Endothelial cell of umbilical vein (primary cell): ENCODE measurements at regions not wholly inside any gene's neighbourhood (a gene's known extent, or its start where the extent isn't known, plus 50 kb on each side); places are given as distances from the start of the nearest gene placed in this dataset.

ENCODE experiments used
- BruUV-seq: library from RNA; stranded (reverse); fragments of 400-500 nt; replicated peaks from 2 replicates; lab custom pipeline; 2021; lab: Mats Ljungman, UMichigan
- CTCF ChIA-PET: fragments of 300-600, 350-600 bp; sonication (Branson Sonifier 250); formaldehyde crosslinking; loops from one replicate; lab custom pipeline; 2021; ENCODE audit warnings: antibody characterized with exemption, inconsistent platforms; lab: Charles Lee
- POLR2A ChIA-PET: fragments of 300-600, 350-600 bp; sonication (Branson Sonifier 250); formaldehyde crosslinking; loops from one replicate; lab custom pipeline; 2021; ENCODE audit warnings: antibody characterized with exemption, inconsistent platforms; lab: Charles Lee
- DNase-seq: peaks from one replicate; pipeline ENCODE4 v3.0.0-alpha.2; 2011; ENCODE audit warnings: low read depth, low spot score
- FAIRE-seq: peaks from 2 replicates; lab custom pipeline; 2011; peaks lifted over from hg19 to GRCh38; lab: Jason Lieb, UNC
- H2AFZ ChIP-seq: 2 replicates; pipeline ENCODE4 v1.6.0; 2012; ENCODE audit warnings: low read depth, low read length, control low read depth, inconsistent platforms
- H3K27ac ChIP-seq: 2 replicates; pipeline ENCODE4 v1.5.1; 2011; ENCODE audit warnings: low read depth, mild to moderate bottlenecking, control low read depth, low read length, moderate library complexity; ENCODE audit not compliant: insufficient read depth
- H3K27me3 ChIP-seq, 2 experiments: 2 replicates each; pipeline versions ENCODE4 v1.6.0 to v1.6.1; 2011; ENCODE audit warnings: low read length in 2 of 2, mixed read lengths in 1 of 2; ENCODE audit not compliant: control insufficient read depth in 2 of 2, insufficient read depth in 2 of 2
- H3K36me3 ChIP-seq, 2 experiments: 2 replicates in 1 of 2; 3 replicates in 1 of 2; pipeline ENCODE4 v1.5.1; 2011; ENCODE audit warnings: low read length in 2 of 2, mild to moderate bottlenecking in 1 of 2, moderate library complexity in 1 of 2; ENCODE audit not compliant: control insufficient read depth in 2 of 2, insufficient read depth in 2 of 2; ENCODE audit errors: extremely low read depth in 1 of 2
- H3K4me1 ChIP-seq: 3 replicates; pipeline ENCODE4 v1.5.1; 2011; ENCODE audit warnings: mild to moderate bottlenecking, low read length; ENCODE audit not compliant: control insufficient read depth, insufficient read depth; ENCODE audit errors: extremely low read depth
- H3K4me2 ChIP-seq: 2 replicates; pipeline ENCODE4 v1.6.1; 2011; ENCODE audit warnings: low read length, control low read depth, mixed read lengths; ENCODE audit not compliant: insufficient read depth
- H3K4me3 ChIP-seq, 3 experiments: fragments of 200-600 bp in 1 of 3; sonication (generic), shearing (Covaris generic) in 1 of 3; replicated peaks in 1 of 3; 2 replicates each; pipeline ENCODE4 v1.5.1; 2011 to 2016; ENCODE audit warnings: control low read depth in 3 of 3, low read length in 3 of 3, mild to moderate bottlenecking in 2 of 3, inconsistent platforms in 1 of 3, low read depth in 1 of 3, moderate library complexity in 1 of 3; ENCODE audit not compliant: insufficient read depth in 1 of 3
- H3K79me2 ChIP-seq: 2 replicates; pipeline ENCODE4 v1.6.0; 2012; ENCODE audit warnings: low read length, inconsistent platforms; ENCODE audit not compliant: control insufficient read depth, insufficient read depth
- H3K9ac ChIP-seq: replicated peaks from 2 replicates; pipeline ENCODE3; 2011; ENCODE audit warnings: low read length, control low read depth; ENCODE audit not compliant: insufficient read depth; ENCODE audit errors: extremely low read depth
- H3K9me1 ChIP-seq: replicated peaks from 3 replicates; pipeline ENCODE4 v1.6.0; 2011; ENCODE audit warnings: mild to moderate bottlenecking, low read length; ENCODE audit not compliant: control insufficient read depth, insufficient read depth; ENCODE audit errors: extremely low read depth
- H3K9me3 ChIP-seq: replicated peaks from 2 replicates; pipeline ENCODE4 v1.5.1; 2012; ENCODE audit warnings: low read length, inconsistent platforms; ENCODE audit not compliant: control insufficient read depth, insufficient read depth
- H4K20me1 ChIP-seq: replicated peaks from 2 replicates; pipeline ENCODE3; 2011; ENCODE audit warnings: mild to moderate bottlenecking, low read length; ENCODE audit not compliant: control insufficient read depth, insufficient read depth; ENCODE audit errors: extremely low read depth
- EZH2 ChIP-seq: IDR thresholded peaks from 2 replicates; pipeline ENCODE4 v1.6.1; 2012; ENCODE audit warnings: borderline replicate concordance, low read depth, mild to moderate bottlenecking, moderate library complexity, low read length, inconsistent platforms; ENCODE audit not compliant: severe bottlenecking
- FOS ChIP-seq: IDR thresholded peaks from 2 replicates; pipeline ENCODE4 v1.6.1; 2011; ENCODE audit warnings: mild to moderate bottlenecking, low read length, moderate library complexity, borderline replicate concordance; ENCODE audit not compliant: insufficient read depth
- GATA2 ChIP-seq: IDR thresholded peaks from 2 replicates; pipeline ENCODE4 v1.7.0; 2011; ENCODE audit warnings: low read depth, mild to moderate bottlenecking, moderate library complexity, mixed read lengths, low read length; ENCODE audit not compliant: insufficient read length, insufficient read depth
- JUN ChIP-seq: IDR thresholded peaks from 2 replicates; pipeline ENCODE4 v1.6.1; 2011; ENCODE audit warnings: borderline replicate concordance, low read depth; ENCODE audit not compliant: insufficient read length, insufficient read depth
- MYC ChIP-seq: IDR thresholded peaks from one replicate; pipeline ENCODE4 v1.6.1; 2011; ENCODE audit warnings: mild to moderate bottlenecking, low read depth, low read length
- POLR2A ChIP-seq: IDR thresholded peaks from 2 replicates; pipeline ENCODE4 v1.6.1; 2012; ENCODE audit warnings: low read depth, mild to moderate bottlenecking, control low read depth, low read length
- POLR2AphosphoS5 ChIP-seq: IDR thresholded peaks from 2 replicates; pipeline ENCODE4 v1.6.1; 2012; ENCODE audit warnings: low read depth, mild to moderate bottlenecking, control low read depth, low read length, moderate library complexity; ENCODE audit not compliant: insufficient read depth
- dilution Hi-C: fragments of 300-500 bp; cut with MboI; formaldehyde crosslinking; loops from one replicate; pipeline ENCODE4 v1.15.0; 2019; ENCODE audit warnings: low sequenced_read_pairs; ENCODE audit not compliant: extremely low pct_ligation_motif_present
- intact Hi-C: fragments of 100-400 bp; cut with micrococcal nuclease; formaldehyde crosslinking; loops from one replicate; pipeline ENCODE4 v1.10.0; 2022
- TF ChIP-seq, protein P1 (sequence below): IDR thresholded peaks from 2 replicates; pipeline ENCODE4 v1.6.1; 2011; ENCODE audit not compliant: insufficient read depth, insufficient read length
- TF ChIP-seq, protein P2 (sequence below), 2 donors: IDR thresholded peaks; 1 replicate in 1 of 2; 2 replicates in 1 of 2; pipeline ENCODE4 v1.5.1; 2011; ENCODE audit warnings: low read length in 2 of 2, mild to moderate bottlenecking in 2 of 2, moderate library complexity in 2 of 2, control low read depth in 1 of 2, inconsistent platforms in 1 of 2, low read depth in 1 of 2; ENCODE audit not compliant: insufficient read depth in 1 of 2; ENCODE audit errors: extremely low read depth in 1 of 2

DNA sequence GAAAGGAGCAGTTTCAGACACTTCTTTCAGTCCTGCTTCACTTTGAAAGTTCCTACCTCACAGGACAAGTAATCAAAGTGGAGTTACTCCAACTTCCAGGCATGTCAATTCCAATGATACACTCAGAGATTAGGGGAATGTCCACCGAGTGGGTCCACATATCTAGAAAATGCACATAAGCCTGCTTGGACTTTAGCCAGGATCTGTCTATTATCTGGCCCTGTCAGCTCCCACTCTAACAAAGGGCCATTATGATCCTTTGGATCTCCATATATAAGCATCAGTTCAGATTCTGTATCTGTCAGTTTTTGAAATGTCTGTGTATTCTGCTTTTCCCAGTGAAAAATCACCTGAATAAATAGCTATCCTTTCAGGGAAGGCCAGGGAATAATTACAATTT lies 112.9 kb upstream of the ATXN7L3B start:
- Histone ChIP-seq H3K4me1 (no peaks in the 10 kb centered on the region), H3K27me3 (no peaks in the 10 kb centered on the region), H3K27ac (no peak overlapping the region), H3K4me3 (no peak overlapping the region), H3K9me3 (no peaks in the 10 kb centered on the region), H3K36me3 (no peaks in the 10 kb centered on the region), H2AFZ (no peak overlapping the region), H3K79me2 (no peaks in the 10 kb centered on the region), H4K20me1 (no peaks in the 10 kb centered on the region), H3K9ac (no peak overlapping the region), H3K4me2 (no peak overlapping the region), H3K9me1 (no peaks in the 10 kb centered on the region)
- intact Hi-C loops (no loop called here), dilution Hi-C loops (no loop called here)
- CTCF ChIA-PET, result no interaction called here
- FAIRE-seq (no peak), DNase-seq (no peak)
- POLR2A ChIA-PET, result no interaction called here
- TF ChIP-seq FOS (no peak), JUN (no peak), EZH2 (no peak), MYC (no peak), GATA2 (no peak), POLR2AphosphoS5 (no peak), POLR2A (no peak)
- TF ChIP-seq, protein P1, sequence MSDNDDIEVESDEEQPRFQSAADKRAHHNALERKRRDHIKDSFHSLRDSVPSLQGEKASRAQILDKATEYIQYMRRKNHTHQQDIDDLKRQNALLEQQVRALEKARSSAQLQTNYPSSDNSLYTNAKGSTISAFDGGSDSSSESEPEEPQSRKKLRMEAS, result no peak
- TF ChIP-seq, protein P2, sequence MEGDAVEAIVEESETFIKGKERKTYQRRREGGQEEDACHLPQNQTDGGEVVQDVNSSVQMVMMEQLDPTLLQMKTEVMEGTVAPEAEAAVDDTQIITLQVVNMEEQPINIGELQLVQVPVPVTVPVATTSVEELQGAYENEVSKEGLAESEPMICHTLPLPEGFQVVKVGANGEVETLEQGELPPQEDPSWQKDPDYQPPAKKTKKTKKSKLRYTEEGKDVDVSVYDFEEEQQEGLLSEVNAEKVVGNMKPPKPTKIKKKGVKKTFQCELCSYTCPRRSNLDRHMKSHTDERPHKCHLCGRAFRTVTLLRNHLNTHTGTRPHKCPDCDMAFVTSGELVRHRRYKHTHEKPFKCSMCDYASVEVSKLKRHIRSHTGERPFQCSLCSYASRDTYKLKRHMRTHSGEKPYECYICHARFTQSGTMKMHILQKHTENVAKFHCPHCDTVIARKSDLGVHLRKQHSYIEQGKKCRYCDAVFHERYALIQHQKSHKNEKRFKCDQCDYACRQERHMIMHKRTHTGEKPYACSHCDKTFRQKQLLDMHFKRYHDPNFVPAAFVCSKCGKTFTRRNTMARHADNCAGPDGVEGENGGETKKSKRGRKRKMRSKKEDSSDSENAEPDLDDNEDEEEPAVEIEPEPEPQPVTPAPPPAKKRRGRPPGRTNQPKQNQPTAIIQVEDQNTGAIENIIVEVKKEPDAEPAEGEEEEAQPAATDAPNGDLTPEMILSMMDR (IDR thresholded peaks at IDR 0.05; ENCODE audit: extremely low read depth in 1 of 2, insufficient read depth in 1 of 2, low read depth in 1 of 2, low read length in 2 of 2), result no peak
- BruUV-seq, result no TSS peak
